K562 (cell line): ENCODE measurements at regions not wholly inside any gene's neighbourhood (a gene's known extent, or its start where the extent isn't known, plus 50 kb on each side); places are given as distances from the start of the nearest gene placed in this dataset.

Experiments used
- FOXJ2 ChIP-seq: fragments of 200-800 bp; sonication (Bioruptor generic); IDR thresholded peaks from 2 replicates; pipeline ENCODE4 v1.6.1; 2016; ENCODE audit warnings: missing genetic modification characterization, missing compliant biosample characterization
- HMG20A ChIP-seq: fragments of 450-650 bp; formaldehyde crosslinking; conservative IDR thresholded peaks from 2 replicates; pipeline ENCODE4 v1.4.0; 2020; ENCODE audit warnings: mild to moderate bottlenecking, mixed read lengths
- MCM3 ChIP-seq: fragments of 450-650 bp; IDR thresholded peaks from 2 replicates; pipeline ENCODE4 v1.6.1; 2016
- MEIS2 ChIP-seq: fragments of 450-650 bp; IDR thresholded peaks from 2 replicates; pipeline ENCODE4 v1.6.1; 2014; ENCODE audit warnings: mild to moderate bottlenecking; ENCODE audit not compliant: partially characterized antibody
- TGIF2 ChIP-seq: sonication (generic); formaldehyde crosslinking; IDR thresholded peaks from 2 replicates; pipeline ENCODE4 v1.8.1; 2022; ENCODE audit warnings: mild to moderate bottlenecking, missing genetic modification reagents, moderate library complexity
- ZKSCAN1 ChIP-seq: fragments of 150-350 bp; IDR thresholded peaks from 2 replicates; pipeline ENCODE4 v1.6.1; 2016; ENCODE audit warnings: low read depth, low read length
- ZNF175 ChIP-seq: fragments of 200-800 bp; sonication (Bioruptor generic); IDR thresholded peaks from 2 replicates; pipeline ENCODE4 v1.6.1; 2016; ENCODE audit warnings: low read depth, mild to moderate bottlenecking, missing genetic modification characterization, missing compliant biosample characterization
- ZNF830 ChIP-seq: fragments of 250-450 bp; sonication (Bioruptor Pico); IDR thresholded peaks from 2 replicates; pipeline ENCODE4 v1.5.0; 2021; ENCODE audit warnings: mild to moderate bottlenecking
- ZZZ3 ChIP-seq: fragments of 450-650 bp; IDR thresholded peaks from 2 replicates; pipeline ENCODE4 v1.6.1; 2016; ENCODE audit warnings: antibody characterized with exemption, mild to moderate bottlenecking, moderate library complexity
- TF ChIP-seq, protein P1 (sequence below): sonication (generic); formaldehyde crosslinking; IDR thresholded peaks from 2 replicates; pipeline ENCODE4 v1.8.0; 2023; ENCODE audit warnings: missing genetic modification reagents, mild to moderate bottlenecking, borderline replicate concordance
- TF ChIP-seq, protein P2 (sequence below), 3 experiments: IDR thresholded peaks in 2 of 3; conservative IDR thresholded peaks in 1 of 3; 2 replicates each; pipeline ENCODE4 v1.5.1; 2011 to 2012; ENCODE audit warnings: low read length in 3 of 3, mild to moderate bottlenecking in 3 of 3, control low read depth in 2 of 3, improper control_type of control experiment in 1 of 3, inconsistent platforms in 1 of 3, low read depth in 1 of 3, mixed read lengths in 1 of 3, moderate library complexity in 1 of 3; ENCODE audit not compliant: insufficient read depth in 2 of 3

DNA sequence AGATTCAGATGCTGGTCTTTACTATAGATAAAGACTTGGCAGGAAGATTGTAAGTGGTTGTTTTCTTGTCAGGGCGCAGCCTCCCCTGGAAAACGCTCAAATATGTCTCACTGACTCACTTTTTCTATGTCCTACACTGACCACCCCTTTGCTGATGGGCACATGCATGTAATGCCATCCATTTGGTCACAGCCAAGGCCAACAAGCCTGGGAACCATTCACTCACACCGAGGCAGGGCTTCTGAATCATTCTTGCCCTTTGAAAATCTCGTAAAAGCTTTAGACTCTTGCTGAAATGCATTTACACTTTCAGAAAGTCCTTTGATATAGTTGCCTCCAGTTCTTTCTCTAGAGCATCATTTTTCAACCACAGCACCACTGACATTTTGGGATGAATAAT, 249.4 kb downstream of the ACTL7B start:
- TF ChIP-seq ZKSCAN1 (no peak), ZZZ3 (no peak), MCM3 (no peak), MEIS2 (no peak), ZNF175 (CRISPR knock-in tag) (no peak), ZNF830 (CRISPR knock-in tag) (no peak), TGIF2 (CRISPR knock-in tag) (no peak), HMG20A (CRISPR knock-in tag) (no peak), FOXJ2 (no peak)
- TF ChIP-seq, protein P1, sequence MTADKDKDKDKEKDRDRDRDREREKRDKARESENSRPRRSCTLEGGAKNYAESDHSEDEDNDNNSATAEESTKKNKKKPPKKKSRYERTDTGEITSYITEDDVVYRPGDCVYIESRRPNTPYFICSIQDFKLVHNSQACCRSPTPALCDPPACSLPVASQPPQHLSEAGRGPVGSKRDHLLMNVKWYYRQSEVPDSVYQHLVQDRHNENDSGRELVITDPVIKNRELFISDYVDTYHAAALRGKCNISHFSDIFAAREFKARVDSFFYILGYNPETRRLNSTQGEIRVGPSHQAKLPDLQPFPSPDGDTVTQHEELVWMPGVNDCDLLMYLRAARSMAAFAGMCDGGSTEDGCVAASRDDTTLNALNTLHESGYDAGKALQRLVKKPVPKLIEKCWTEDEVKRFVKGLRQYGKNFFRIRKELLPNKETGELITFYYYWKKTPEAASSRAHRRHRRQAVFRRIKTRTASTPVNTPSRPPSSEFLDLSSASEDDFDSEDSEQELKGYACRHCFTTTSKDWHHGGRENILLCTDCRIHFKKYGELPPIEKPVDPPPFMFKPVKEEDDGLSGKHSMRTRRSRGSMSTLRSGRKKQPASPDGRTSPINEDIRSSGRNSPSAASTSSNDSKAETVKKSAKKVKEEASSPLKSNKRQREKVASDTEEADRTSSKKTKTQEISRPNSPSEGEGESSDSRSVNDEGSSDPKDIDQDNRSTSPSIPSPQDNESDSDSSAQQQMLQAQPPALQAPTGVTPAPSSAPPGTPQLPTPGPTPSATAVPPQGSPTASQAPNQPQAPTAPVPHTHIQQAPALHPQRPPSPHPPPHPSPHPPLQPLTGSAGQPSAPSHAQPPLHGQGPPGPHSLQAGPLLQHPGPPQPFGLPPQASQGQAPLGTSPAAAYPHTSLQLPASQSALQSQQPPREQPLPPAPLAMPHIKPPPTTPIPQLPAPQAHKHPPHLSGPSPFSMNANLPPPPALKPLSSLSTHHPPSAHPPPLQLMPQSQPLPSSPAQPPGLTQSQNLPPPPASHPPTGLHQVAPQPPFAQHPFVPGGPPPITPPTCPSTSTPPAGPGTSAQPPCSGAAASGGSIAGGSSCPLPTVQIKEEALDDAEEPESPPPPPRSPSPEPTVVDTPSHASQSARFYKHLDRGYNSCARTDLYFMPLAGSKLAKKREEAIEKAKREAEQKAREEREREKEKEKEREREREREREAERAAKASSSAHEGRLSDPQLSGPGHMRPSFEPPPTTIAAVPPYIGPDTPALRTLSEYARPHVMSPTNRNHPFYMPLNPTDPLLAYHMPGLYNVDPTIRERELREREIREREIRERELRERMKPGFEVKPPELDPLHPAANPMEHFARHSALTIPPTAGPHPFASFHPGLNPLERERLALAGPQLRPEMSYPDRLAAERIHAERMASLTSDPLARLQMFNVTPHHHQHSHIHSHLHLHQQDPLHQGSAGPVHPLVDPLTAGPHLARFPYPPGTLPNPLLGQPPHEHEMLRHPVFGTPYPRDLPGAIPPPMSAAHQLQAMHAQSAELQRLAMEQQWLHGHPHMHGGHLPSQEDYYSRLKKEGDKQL, result no peak
- TF ChIP-seq, protein P2, sequence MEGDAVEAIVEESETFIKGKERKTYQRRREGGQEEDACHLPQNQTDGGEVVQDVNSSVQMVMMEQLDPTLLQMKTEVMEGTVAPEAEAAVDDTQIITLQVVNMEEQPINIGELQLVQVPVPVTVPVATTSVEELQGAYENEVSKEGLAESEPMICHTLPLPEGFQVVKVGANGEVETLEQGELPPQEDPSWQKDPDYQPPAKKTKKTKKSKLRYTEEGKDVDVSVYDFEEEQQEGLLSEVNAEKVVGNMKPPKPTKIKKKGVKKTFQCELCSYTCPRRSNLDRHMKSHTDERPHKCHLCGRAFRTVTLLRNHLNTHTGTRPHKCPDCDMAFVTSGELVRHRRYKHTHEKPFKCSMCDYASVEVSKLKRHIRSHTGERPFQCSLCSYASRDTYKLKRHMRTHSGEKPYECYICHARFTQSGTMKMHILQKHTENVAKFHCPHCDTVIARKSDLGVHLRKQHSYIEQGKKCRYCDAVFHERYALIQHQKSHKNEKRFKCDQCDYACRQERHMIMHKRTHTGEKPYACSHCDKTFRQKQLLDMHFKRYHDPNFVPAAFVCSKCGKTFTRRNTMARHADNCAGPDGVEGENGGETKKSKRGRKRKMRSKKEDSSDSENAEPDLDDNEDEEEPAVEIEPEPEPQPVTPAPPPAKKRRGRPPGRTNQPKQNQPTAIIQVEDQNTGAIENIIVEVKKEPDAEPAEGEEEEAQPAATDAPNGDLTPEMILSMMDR (IDR thresholded peaks at IDR 0.05 in 2 of 3, conservative IDR thresholded peaks at IDR 0.05 in 1 of 3; ENCODE audit: insufficient read depth in 2 of 3, low read depth in 1 of 3, low read length in 3 of 3), result no peak
